GM23248 (cell line): ENCODE measurements at regions not wholly inside any gene's neighbourhood (a gene's known extent, or its start where the extent isn't known, plus 50 kb on each side); places are given as distances from the start of the nearest gene placed in this dataset.

Experiments used
- EZH2 ChIP-seq: fragments of 200-600 bp; sonication (generic); IDR thresholded peaks from 2 replicates; pipeline ENCODE4 v1.6.1; 2018; ENCODE audit warnings: antibody characterized with exemption, mild to moderate bottlenecking; ENCODE audit not compliant: insufficient read depth, poor library complexity, severe bottlenecking
- EZH2phosphoT487 ChIP-seq: fragments of 200-600 bp; sonication (generic); IDR thresholded peaks from 2 replicates; pipeline ENCODE4 v1.6.1; 2018; ENCODE audit warnings: antibody characterized with exemption, moderate library complexity, mild to moderate bottlenecking, low read depth; ENCODE audit not compliant: insufficient read depth

DNA sequence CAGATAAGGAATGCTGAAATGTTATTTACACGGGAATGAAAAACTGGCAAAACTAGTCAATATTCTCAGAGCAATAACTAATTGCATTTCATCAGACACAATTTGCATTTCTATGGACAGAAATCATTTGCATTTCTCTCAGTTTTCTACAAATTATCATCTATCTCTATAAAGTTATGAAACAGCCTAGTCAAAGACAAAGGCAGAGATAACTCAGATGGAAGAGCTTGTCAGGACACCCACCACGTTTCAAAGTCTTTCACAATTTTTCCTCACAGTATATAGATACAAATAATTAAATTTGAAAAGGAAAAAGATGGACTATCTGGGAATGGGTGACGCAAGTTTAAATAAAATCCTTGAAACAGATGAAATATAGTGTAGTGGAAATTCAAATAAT lies 230.8 kb downstream of the GASK1B start:
- TF ChIP-seq EZH2phosphoT487 (no peak), EZH2 (no peak)
